GM23338 (cell line): ENCODE measurements at regions not wholly inside any gene's neighbourhood (a gene's known extent, or its start where the extent isn't known, plus 50 kb on each side); places are given as distances from the start of the nearest gene placed in this dataset.

Source experiments
- ATAC-seq: fragments of 200-7000 bp; cut with Tn5 transposase; 3 replicates; pipeline ENCODE4 v1.9.1; 2020
- DNase-seq: peaks from one replicate; pipeline ENCODE4 v3.0.0-alpha.2; 2015; ENCODE audit warnings: low spot score
- H2AFZ ChIP-seq: fragments of 200-600 bp; sonication (generic); 2 replicates; pipeline ENCODE4 v1.8.0; 2016; ENCODE audit warnings: antibody characterized with exemption, mild to moderate bottlenecking, moderate library complexity
- H3F3A ChIP-seq: fragments of 200-600 bp; sonication (generic); replicated peaks from 2 replicates; pipeline ENCODE4 v1.8.0; 2017; ENCODE audit warnings: antibody characterized with exemption, mixed run types, low read depth
- H3K27ac ChIP-seq: fragments of 200-600 bp; sonication (generic); 2 replicates; pipeline ENCODE4 v1.6.1; 2016; ENCODE audit warnings: low read depth
- H3K27me3 ChIP-seq: fragments of 200-600 bp; sonication (generic); 2 replicates; pipeline ENCODE4 v1.8.0; 2016; ENCODE audit warnings: mild to moderate bottlenecking, mixed run types, moderate library complexity; ENCODE audit not compliant: insufficient read depth
- H3K36me3 ChIP-seq: fragments of 200-600 bp; sonication (generic); 2 replicates; pipeline ENCODE4 v1.8.0; 2016; ENCODE audit warnings: mild to moderate bottlenecking; ENCODE audit not compliant: insufficient read depth
- H3K4me1 ChIP-seq: fragments of 200-600 bp; sonication (generic); 2 replicates; pipeline ENCODE4 v1.8.0; 2016; ENCODE audit warnings: mild to moderate bottlenecking, moderate library complexity; ENCODE audit not compliant: insufficient read depth
- H3K4me2 ChIP-seq: fragments of 200-600 bp; sonication (generic); 2 replicates; pipeline ENCODE4 v1.7.1; 2017; ENCODE audit warnings: mixed run types
- H3K4me3 ChIP-seq: fragments of 200-600 bp; sonication (generic); 2 replicates; pipeline ENCODE4 v1.6.1; 2016; ENCODE audit warnings: mixed run types
- H3K79me2 ChIP-seq: fragments of 200-600 bp; sonication (generic); replicated peaks from 2 replicates; pipeline ENCODE4 v1.8.0; 2017; ENCODE audit warnings: mild to moderate bottlenecking; ENCODE audit not compliant: insufficient read depth
- H3K9me2 ChIP-seq: fragments of 200-600 bp; sonication (generic); 2 replicates; pipeline ENCODE4 v1.8.0; 2017; ENCODE audit not compliant: insufficient read depth
- H4K20me1 ChIP-seq: fragments of 200-600 bp; sonication (generic); replicated peaks from 2 replicates; pipeline ENCODE4 v1.8.0; 2017; ENCODE audit warnings: mild to moderate bottlenecking; ENCODE audit not compliant: insufficient read depth
- H3K27ac Mint-ChIP-seq: 2 replicates; pipeline ENCODE4 v1.8.0; 2020; ENCODE audit warnings: inconsistent platforms, mild to moderate bottlenecking, moderate library complexity, mixed read lengths
- H3K27me3 Mint-ChIP-seq: 3 replicates; pipeline ENCODE4 v1.8.0; 2022; ENCODE audit warnings: low read depth, mild to moderate bottlenecking, moderate library complexity, mixed read lengths, inconsistent platforms; ENCODE audit not compliant: insufficient read depth, poor library complexity
- H3K36me3 Mint-ChIP-seq: 3 replicates; pipeline ENCODE4 v1.8.0; 2021; ENCODE audit warnings: low read depth, mild to moderate bottlenecking, inconsistent platforms, moderate library complexity, mixed read lengths
- H3K4me1 Mint-ChIP-seq: 3 replicates; pipeline ENCODE4 v1.8.0; 2020; ENCODE audit warnings: mild to moderate bottlenecking, inconsistent platforms, mixed read lengths
- H3K4me3 Mint-ChIP-seq: 3 replicates; pipeline ENCODE4 v1.8.0; 2021; ENCODE audit warnings: moderate library complexity, mild to moderate bottlenecking, inconsistent platforms, mixed read lengths
- H3K9me3 Mint-ChIP-seq: 3 replicates; pipeline ENCODE4 v1.8.0; 2020; ENCODE audit warnings: moderate library complexity, mild to moderate bottlenecking, inconsistent platforms, mixed read lengths
- EZH2 ChIP-seq: fragments of 200-600 bp; sonication (generic); IDR thresholded peaks from one replicate; pipeline ENCODE4 v1.8.0; 2017; ENCODE audit warnings: antibody characterized with exemption, mild to moderate bottlenecking, low read depth; ENCODE audit not compliant: unreplicated experiment
- EZH2phosphoT487 ChIP-seq: fragments of 200-600 bp; sonication (generic); IDR thresholded peaks from one replicate; pipeline ENCODE4 v1.8.1; 2018; ENCODE audit warnings: antibody characterized with exemption; ENCODE audit not compliant: unreplicated experiment
- JUNB ChIP-seq: IDR thresholded peaks from one replicate; pipeline ENCODE4 v1.6.1; 2016; ENCODE audit warnings: antibody characterized with exemption; ENCODE audit not compliant: unreplicated experiment
- STAT1 ChIP-seq: IDR thresholded peaks from one replicate; pipeline ENCODE4 v1.6.1; 2016; ENCODE audit warnings: antibody characterized with exemption; ENCODE audit not compliant: unreplicated experiment
- ZNF114 ChIP-seq: fragments of 250-450 bp; sonication (Bioruptor Pico); IDR thresholded peaks from 2 replicates; pipeline ENCODE4 v1.5.0; 2020; ENCODE audit warnings: mild to moderate bottlenecking, moderate library complexity
- TF ChIP-seq, protein P1 (sequence below), 2 experiments: fragments of 200-600 bp in 1 of 2; sonication (generic) in 1 of 2; conservative IDR thresholded peaks; 2 replicates each; pipeline versions ENCODE4 v1.5.1 to v1.6.1; 2016 to 2017; ENCODE audit warnings: antibody characterized with exemption in 2 of 2, low read depth in 2 of 2, mild to moderate bottlenecking in 2 of 2, moderate library complexity in 1 of 2
- TF ChIP-seq, protein P2 (sequence below): fragments of 250-450 bp; sonication (Bioruptor Pico); IDR thresholded peaks from 2 replicates; pipeline ENCODE4 v1.5.0; 2020; ENCODE audit warnings: mild to moderate bottlenecking, moderate library complexity

DNA sequence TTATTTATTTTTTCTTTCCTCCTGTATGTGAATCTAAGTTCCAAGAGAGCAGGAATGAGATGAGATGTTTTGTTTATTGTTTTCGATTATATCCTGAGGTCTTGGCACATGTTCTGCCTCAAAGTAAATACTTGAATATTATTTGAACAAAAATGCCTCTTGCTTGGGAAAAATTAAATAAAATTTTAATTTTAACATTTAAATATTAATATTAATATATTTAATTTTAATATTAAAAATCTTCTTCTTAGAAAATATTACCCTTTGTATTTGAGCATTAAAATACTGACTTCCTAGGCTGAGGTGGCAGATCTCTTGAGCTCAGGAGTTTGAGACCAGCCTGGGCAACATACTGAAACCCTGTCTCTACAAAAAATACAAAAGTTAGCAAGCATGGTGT is 123.4 kb upstream of the SEMA3D start:
- Histone ChIP-seq H3F3A (no peaks in the 10 kb centered on the region), H3K4me3 (no peak overlapping the region), H3K27me3 (no peaks in the 10 kb centered on the region), H3K9me2 (no peaks in the 10 kb centered on the region), H3K27ac (no peak overlapping the region), H3K4me1 (no peaks in the 10 kb centered on the region), H2AFZ (no peak overlapping the region), H3K4me2 (no peak overlapping the region), H3K36me3 (no peaks in the 10 kb centered on the region), H3K79me2 (no peaks in the 10 kb centered on the region), H4K20me1 (no peaks in the 10 kb centered on the region)
- no peak for ATAC-seq
- H3K9me3 Mint-ChIP-seq: no peaks in the 10 kb centered on the region
- H3K27ac Mint-ChIP-seq: no peak overlapping the region
- H3K36me3 Mint-ChIP-seq: no peaks in the 10 kb centered on the region
- H3K4me3 Mint-ChIP-seq: no peak overlapping the region
- H3K4me1 Mint-ChIP-seq: no peaks in the 10 kb centered on the region
- DNase-seq: no peak
- H3K27me3 Mint-ChIP-seq: peaks cover 2% of the 10 kb centered on the region
- TF ChIP-seq EZH2: no peak
- no peak for TF ChIP-seq ZNF114
- no peak for TF ChIP-seq STAT1
- no peak for TF ChIP-seq EZH2phosphoT487
- TF ChIP-seq, protein P1, sequence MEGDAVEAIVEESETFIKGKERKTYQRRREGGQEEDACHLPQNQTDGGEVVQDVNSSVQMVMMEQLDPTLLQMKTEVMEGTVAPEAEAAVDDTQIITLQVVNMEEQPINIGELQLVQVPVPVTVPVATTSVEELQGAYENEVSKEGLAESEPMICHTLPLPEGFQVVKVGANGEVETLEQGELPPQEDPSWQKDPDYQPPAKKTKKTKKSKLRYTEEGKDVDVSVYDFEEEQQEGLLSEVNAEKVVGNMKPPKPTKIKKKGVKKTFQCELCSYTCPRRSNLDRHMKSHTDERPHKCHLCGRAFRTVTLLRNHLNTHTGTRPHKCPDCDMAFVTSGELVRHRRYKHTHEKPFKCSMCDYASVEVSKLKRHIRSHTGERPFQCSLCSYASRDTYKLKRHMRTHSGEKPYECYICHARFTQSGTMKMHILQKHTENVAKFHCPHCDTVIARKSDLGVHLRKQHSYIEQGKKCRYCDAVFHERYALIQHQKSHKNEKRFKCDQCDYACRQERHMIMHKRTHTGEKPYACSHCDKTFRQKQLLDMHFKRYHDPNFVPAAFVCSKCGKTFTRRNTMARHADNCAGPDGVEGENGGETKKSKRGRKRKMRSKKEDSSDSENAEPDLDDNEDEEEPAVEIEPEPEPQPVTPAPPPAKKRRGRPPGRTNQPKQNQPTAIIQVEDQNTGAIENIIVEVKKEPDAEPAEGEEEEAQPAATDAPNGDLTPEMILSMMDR (conservative IDR thresholded peaks at IDR 0.05; ENCODE audit: low read depth in 2 of 2): no peak
- no peak for TF ChIP-seq JUNB
- TF ChIP-seq, protein P2, sequence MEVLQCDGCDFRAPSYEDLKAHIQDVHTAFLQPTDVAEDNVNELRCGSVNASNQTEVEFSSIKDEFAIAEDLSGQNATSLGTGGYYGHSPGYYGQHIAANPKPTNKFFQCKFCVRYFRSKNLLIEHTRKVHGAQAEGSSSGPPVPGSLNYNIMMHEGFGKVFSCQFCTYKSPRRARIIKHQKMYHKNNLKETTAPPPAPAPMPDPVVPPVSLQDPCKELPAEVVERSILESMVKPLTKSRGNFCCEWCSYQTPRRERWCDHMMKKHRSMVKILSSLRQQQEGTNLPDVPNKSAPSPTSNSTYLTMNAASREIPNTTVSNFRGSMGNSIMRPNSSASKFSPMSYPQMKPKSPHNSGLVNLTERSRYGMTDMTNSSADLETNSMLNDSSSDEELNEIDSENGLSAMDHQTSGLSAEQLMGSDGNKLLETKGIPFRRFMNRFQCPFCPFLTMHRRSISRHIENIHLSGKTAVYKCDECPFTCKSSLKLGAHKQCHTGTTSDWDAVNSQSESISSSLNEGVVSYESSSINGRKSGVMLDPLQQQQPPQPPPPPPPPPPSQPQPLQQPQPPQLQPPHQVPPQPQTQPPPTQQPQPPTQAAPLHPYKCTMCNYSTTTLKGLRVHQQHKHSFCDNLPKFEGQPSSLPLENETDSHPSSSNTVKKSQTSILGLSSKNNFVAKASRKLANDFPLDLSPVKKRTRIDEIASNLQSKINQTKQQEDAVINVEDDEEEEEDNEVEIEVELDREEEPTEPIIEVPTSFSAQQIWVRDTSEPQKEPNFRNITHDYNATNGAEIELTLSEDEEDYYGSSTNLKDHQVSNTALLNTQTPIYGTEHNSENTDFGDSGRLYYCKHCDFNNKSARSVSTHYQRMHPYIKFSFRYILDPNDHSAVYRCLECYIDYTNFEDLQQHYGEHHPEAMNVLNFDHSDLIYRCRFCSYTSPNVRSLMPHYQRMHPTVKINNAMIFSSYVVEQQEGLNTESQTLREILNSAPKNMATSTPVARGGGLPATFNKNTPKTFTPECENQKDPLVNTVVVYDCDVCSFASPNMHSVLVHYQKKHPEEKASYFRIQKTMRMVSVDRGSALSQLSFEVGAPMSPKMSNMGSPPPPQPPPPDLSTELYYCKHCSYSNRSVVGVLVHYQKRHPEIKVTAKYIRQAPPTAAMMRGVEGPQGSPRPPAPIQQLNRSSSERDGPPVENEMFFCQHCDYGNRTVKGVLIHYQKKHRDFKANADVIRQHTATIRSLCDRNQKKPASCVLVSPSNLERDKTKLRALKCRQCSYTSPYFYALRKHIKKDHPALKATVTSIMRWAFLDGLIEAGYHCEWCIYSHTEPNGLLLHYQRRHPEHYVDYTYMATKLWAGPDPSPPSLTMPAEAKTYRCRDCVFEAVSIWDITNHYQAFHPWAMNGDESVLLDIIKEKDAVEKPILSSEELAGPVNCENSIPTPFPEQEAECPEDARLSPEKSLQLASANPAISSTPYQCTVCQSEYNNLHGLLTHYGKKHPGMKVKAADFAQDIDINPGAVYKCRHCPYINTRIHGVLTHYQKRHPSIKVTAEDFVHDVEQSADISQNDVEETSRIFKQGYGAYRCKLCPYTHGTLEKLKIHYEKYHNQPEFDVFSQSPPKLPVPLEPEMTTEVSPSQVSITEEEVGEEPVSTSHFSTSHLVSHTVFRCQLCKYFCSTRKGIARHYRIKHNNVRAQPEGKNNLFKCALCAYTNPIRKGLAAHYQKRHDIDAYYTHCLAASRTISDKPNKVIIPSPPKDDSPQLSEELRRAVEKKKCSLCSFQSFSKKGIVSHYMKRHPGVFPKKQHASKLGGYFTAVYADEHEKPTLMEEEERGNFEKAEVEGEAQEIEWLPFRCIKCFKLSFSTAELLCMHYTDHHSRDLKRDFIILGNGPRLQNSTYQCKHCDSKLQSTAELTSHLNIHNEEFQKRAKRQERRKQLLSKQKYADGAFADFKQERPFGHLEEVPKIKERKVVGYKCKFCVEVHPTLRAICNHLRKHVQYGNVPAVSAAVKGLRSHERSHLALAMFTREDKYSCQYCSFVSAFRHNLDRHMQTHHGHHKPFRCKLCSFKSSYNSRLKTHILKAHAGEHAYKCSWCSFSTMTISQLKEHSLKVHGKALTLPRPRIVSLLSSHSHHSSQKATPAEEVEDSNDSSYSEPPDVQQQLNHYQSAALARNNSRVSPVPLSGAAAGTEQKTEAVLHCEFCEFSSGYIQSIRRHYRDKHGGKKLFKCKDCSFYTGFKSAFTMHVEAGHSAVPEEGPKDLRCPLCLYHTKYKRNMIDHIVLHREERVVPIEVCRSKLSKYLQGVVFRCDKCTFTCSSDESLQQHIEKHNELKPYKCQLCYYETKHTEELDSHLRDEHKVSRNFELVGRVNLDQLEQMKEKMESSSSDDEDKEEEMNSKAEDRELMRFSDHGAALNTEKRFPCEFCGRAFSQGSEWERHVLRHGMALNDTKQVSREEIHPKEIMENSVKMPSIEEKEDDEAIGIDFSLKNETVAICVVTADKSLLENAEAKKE (CRISPR knock-in tag): no peak
